Upper lobe of left lung (tissue), 6 donors: ENCODE measurements at regions not wholly inside any gene's neighbourhood (a gene's known extent, or its start where the extent isn't known, plus 50 kb on each side); places are given as distances from the start of the nearest gene placed in this dataset.
A peak's percentile ranks its signal among the peaks of the same experiment; 100 is the strongest.

Experiments
- ATAC-seq, 2 donors: fragments of 200-7000 bp; cut with Tn5 transposase; one replicate each; pipeline ENCODE4 v1.9.1; 2022; ENCODE audit warnings: mild to moderate bottlenecking in 2 of 2, moderate library complexity in 2 of 2; ENCODE audit not compliant: low FRiP score in 2 of 2
- DNase-seq, 2 donors: peaks; one replicate each; pipeline ENCODE4 v3.0.0-alpha.2; 2019 to 2020
- H3K27ac ChIP-seq, 4 donors: fragments of 200-600 bp; sonication (generic); one replicate each; pipeline ENCODE4 v1.5.1; 2016 to 2019
- H3K27me3 ChIP-seq, 4 donors: fragments of 200-600 bp; sonication (generic); one replicate each; pipeline ENCODE4 v1.5.1; 2017 to 2019
- H3K36me3 ChIP-seq, 4 donors: fragments of 200-600 bp; sonication (generic); one replicate each; pipeline ENCODE4 v1.5.1; 2016 to 2019
- H3K4me1 ChIP-seq, 4 donors: fragments of 200-600 bp; sonication (generic); one replicate each; pipeline ENCODE4 v1.5.1; 2018 to 2019
- H3K4me3 ChIP-seq, 4 donors: fragments of 200-600 bp; sonication (generic); one replicate each; pipeline ENCODE4 v1.5.1; 2017 to 2019; ENCODE audit warnings: mild to moderate bottlenecking in 2 of 4, moderate library complexity in 1 of 4
- H3K9me3 ChIP-seq, 4 donors: fragments of 200-600 bp; sonication (generic); one replicate each; pipeline ENCODE4 v1.5.1; 2018 to 2019
- CTCF ChIP-seq, 6 experiments: fragments of 450-650 bp in 4 of 6; fragments of 200-600 bp in 2 of 6; sonication (generic) in 2 of 6; IDR thresholded peaks; one replicate each; pipeline ENCODE4 v1.5.1; 2016 to 2019; ENCODE audit warnings: antibody characterized with exemption in 6 of 6
- EP300 ChIP-seq, 4 donors: sonication (generic); formaldehyde crosslinking; IDR thresholded peaks; one replicate each; pipeline ENCODE4 v1.5.1; 2017; ENCODE audit warnings: antibody characterized with exemption in 4 of 4, control low read depth in 2 of 4
- POLR2A ChIP-seq, 4 donors: fragments of 450-650 bp; IDR thresholded peaks; one replicate each; pipeline ENCODE4 v1.5.1; 2016 to 2017; ENCODE audit warnings: antibody characterized with exemption in 4 of 4, mild to moderate bottlenecking in 2 of 4
- POLR2AphosphoS5 ChIP-seq, 2 donors: sonication (generic); formaldehyde crosslinking; IDR thresholded peaks; one replicate each; pipeline ENCODE4 v1.5.1; 2017; ENCODE audit warnings: antibody characterized with exemption in 2 of 2
- WGBS, 2 donors: methylation state at CpG; one replicate each; pipeline ENCODE4 v1.1.5; 2017 to 2018; 5-methylcytosine and 5-hydroxymethylcytosine counted together
- donor health status: DM: no; HTN: no; CAD: no; lungs with moderate emphysema.
- donor health status: DM: no; HTN: yes; CAD: no; lungs with severe emphysema.

GRCh38 chr6:81331526-81331925, 421.0 kb downstream of the TENT5A start:
- Histone ChIP-seq H3K27me3 (no peaks in the 10 kb centered on the region), H3K9me3 (no peaks in the 10 kb centered on the region), H3K4me3 (no peak overlapping the region), H3K27ac (no peak overlapping the region), H3K4me1 (no peaks in the 10 kb centered on the region), H3K36me3 (no peaks in the 10 kb centered on the region)
- no peak for DNase-seq
- TF ChIP-seq POLR2A (IDR thresholded peaks at IDR 0.05) (no peak), POLR2AphosphoS5 (IDR thresholded peaks at IDR 0.05) (no peak), CTCF (IDR thresholded peaks at IDR 0.05) (no peak), EP300 (IDR thresholded peaks at IDR 0.05) (no peak)
- no peak for ATAC-seq
- 79 to 89% methylated on average over 1 of the region's 1 CpG for WGBS, 2 donors

GRCh38 chr6:81328700-81329099, 423.8 kb downstream of the TENT5A start:
- no peaks in the 10 kb centered on the region for H3K4me1 ChIP-seq
- TF ChIP-seq CTCF (IDR thresholded peaks at IDR 0.05) = no peak
- no peak overlapping the region for H3K27ac ChIP-seq
- no peaks in the 10 kb centered on the region for H3K9me3 ChIP-seq
- H3K36me3 ChIP-seq = no peaks in the 10 kb centered on the region
- no peaks in the 10 kb centered on the region for H3K27me3 ChIP-seq
- no peak overlapping the region for H3K4me3 ChIP-seq
- no peak for ATAC-seq
- DNase-seq = no peak
- 74 to 84% methylated on average over 2 of the region's 2 CpGs for WGBS, 2 donors

GRCh38 chr6:81326881-81327561, 425.5 kb downstream of the TENT5A start:
- Histone ChIP-seq H3K9me3 (no peaks in the 10 kb centered on the region), H3K4me3 (no peak overlapping the region), H3K4me1 (no peaks in the 10 kb centered on the region), H3K36me3 (no peaks in the 10 kb centered on the region), H3K27me3 (no peaks in the 10 kb centered on the region), H3K27ac (no peak overlapping the region)
- no peak for TF ChIP-seq POLR2AphosphoS5 (IDR thresholded peaks at IDR 0.05)
- TF ChIP-seq CTCF (IDR thresholded peaks at IDR 0.05) = no peak
- DNase-seq = no peak
- ATAC-seq = peak in 1 of 2 donors; percentile 57
- WGBS, 2 donors = 59 to 68% methylated on average over 7 of the region's 7 CpGs

- Histone ChIP-seq H3K27me3 (no peaks in the 10 kb centered on the region), H3K4me3 (no peak overlapping the region), H3K4me1 (no peaks in the 10 kb centered on the region), H3K9me3 (peaks cover 0 to 5% (median 0%) of the 10 kb centered on the region in 4 donors), H3K36me3 (no peaks in the 10 kb centered on the region), H3K27ac (no peak overlapping the region)
- DNase-seq (no peak), ATAC-seq (no peak)
- 89 to 95% methylated on average over 2 of the region's 2 CpGs for WGBS, 2 donors
- no peak for TF ChIP-seq EP300 (IDR thresholded peaks at IDR 0.05)
Observed at GRCh38 chr6:81309811-81310210, 442.7 kb downstream of the TENT5A start.

GRCh38 chr6:81308577-81309279, 443.8 kb downstream of the TENT5A start:
- H3K9me3 ChIP-seq = peaks cover 0 to 2% (median 0%) of the 10 kb centered on the region in 4 donors
- no peaks in the 10 kb centered on the region for H3K36me3 ChIP-seq
- DNase-seq = no peak
- TF ChIP-seq EP300 (IDR thresholded peaks at IDR 0.05) (no peak), CTCF (IDR thresholded peaks at IDR 0.05) (no peak), POLR2A (IDR thresholded peaks at IDR 0.05) (no peak), POLR2AphosphoS5 (IDR thresholded peaks at IDR 0.05) (no peak)
- H3K27ac ChIP-seq = no peak overlapping the region
- H3K27me3 ChIP-seq = no peaks in the 10 kb centered on the region
- WGBS, 2 donors = 86 to 91% methylated on average over 6 of the region's 6 CpGs
- no peak for ATAC-seq
- H3K4me1 ChIP-seq = no peaks in the 10 kb centered on the region
- H3K4me3 ChIP-seq = no peak overlapping the region
